HG02571 (cell line): ENCODE measurements at regions not wholly inside any gene's neighbourhood (a gene's known extent, or its start where the extent isn't known, plus 50 kb on each side); places are given as distances from the start of the nearest gene placed in this dataset.
"Not testable (repeated sequence)": the region's sequence is repeated elsewhere in the genome, so short reads cannot be mapped to it uniquely, and the experiment has no call there.

Experiments
- ATAC-seq: cut with Tn5 transposase; IDR thresholded peaks from one replicate; pipeline ENCODE4 v1.9.1; 2021; ENCODE audit warnings: mild to moderate bottlenecking, moderate library complexity; ENCODE audit not compliant: unreplicated experiment

GRCh38 chr11:91394073-91394726 lies 830.4 kb upstream of the FAT3 start:
- no peak for ATAC-seq

GRCh38 chr11:91382946-91383345 lies 841.7 kb upstream of the FAT3 start:
- no peak for ATAC-seq

- no peak for ATAC-seq
Measured at GRCh38 chr11:91374794-91375193, 849.8 kb upstream of the FAT3 start.

GRCh38 chr11:91373497-91373896 lies 851.1 kb upstream of the FAT3 start:
- no peak for ATAC-seq

- no peak for ATAC-seq
Measured at GRCh38 chr11:91366816-91367215, 857.8 kb upstream of the FAT3 start.

GRCh38 chr11:91365986-91366585 lies 858.5 kb upstream of the FAT3 start:
- no peak for ATAC-seq

DNA sequence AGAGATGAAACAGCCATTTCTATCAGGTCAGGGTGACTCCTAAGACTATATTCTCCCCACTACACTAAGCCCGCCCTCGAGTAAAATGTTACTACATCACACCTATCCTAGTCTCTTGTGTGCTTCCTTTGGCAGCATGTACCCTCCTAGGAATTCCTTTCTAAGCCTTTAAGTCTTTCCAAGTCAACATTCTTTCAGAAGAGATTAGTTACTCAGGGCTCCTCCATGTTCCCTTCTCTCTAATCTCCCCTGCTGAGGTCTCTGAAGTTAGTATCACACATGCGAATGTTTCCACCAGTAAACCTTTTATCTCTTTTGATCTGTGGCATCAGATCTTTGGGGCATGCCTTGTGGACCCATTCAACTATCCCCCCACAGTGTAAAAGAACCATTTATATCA lies 873.7 kb upstream of the FAT3 start:
- ATAC-seq = no peak

- no peak for ATAC-seq
Measured at GRCh38 chr11:91326751-91327150, 897.9 kb upstream of the FAT3 start.

GRCh38 chr11:91326280-91326679 lies 898.3 kb upstream of the FAT3 start:
- ATAC-seq = no peak

GRCh38 chr11:91314521-91314920 lies 910.1 kb upstream of the FAT3 start:
- ATAC-seq = no peak

- no peak for ATAC-seq
Measured at GRCh38 chr11:91312541-91312940, 912.1 kb upstream of the FAT3 start.

GRCh38 chr11:91310085-91310484 lies 914.5 kb upstream of the FAT3 start:
- ATAC-seq = no peak

DNA sequence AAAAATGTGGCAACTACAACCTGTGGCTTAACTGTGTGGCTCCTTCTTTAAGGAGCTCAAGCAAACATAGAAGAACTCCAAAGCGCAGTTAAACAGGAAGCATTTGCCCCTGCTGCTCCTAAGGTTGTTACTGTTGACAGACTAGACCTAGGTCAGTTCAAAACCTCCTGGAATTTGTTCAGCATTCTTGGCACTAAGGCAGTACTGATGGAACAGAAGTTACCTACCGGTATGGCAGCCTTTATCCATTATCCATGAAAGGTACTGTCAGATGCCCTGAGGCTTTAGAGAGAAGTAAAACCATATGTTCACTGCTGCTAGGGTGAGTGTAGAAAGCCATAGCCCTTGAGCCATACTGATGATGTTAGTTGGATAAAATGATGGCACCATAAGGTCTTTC lies 916.5 kb upstream of the FAT3 start:
- no peak for ATAC-seq

- ATAC-seq = no peak
Measured at GRCh38 chr11:91305402-91305801, 919.2 kb upstream of the FAT3 start.

DNA sequence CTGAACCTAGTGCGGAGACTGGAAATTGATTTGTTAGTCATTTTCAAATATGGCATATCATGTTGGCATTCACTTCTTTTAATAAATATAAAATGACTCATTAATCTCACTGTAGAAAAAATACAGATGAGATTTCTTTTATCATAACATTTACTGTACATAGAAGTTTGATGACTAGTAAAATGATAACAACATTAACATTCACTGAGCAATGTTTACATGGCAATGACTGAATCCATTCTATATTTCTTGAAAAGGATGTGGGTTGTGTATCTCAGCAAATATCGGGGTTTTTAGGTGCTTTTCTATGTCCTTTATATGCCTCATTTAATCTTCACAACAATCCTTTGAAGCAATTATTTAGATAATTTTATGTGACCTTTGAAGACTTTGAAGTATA lies 920.9 kb upstream of the FAT3 start:
- no peak for ATAC-seq

- ATAC-seq = no peak
Measured at GRCh38 chr11:91299980-91300379, 924.6 kb upstream of the FAT3 start.

DNA sequence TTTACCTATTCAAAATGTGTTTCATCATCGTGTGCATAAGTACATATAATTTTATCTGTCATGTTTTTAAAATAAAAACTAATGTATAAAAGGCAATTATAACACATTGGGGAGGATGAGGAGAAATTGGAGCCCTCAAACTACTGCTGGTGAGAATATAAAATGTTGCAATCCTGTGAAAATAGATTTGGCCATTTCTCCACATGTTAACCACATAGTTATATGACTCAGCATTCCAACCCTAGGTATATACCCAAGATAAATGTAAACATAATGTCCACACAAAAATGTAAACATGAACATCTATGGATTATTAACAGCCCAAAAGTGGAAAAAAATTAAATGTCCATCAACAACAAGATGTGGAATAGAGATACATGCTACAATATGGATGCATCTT lies 928.0 kb upstream of the FAT3 start:
- no peak for ATAC-seq

DNA sequence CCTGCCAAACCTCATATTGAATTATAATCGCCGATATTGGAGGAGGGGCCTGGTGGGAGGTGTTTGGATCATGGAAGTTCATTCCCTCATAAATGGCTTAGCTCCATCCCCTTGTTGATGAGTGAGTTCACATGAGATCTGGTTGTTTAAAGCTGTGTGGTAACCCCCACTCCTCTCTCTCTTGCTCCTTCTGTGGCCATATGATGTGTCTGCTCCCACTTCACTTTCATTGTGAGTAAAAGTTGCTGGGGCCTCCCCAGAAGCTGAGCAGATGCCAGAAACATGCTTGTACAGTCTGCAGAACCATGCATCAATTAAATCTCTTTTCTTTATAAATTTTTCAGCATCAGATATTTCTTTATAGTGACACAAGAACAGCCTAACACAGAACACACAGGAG lies 929.0 kb upstream of the FAT3 start:
- no peak for ATAC-seq

- ATAC-seq = no peak
Measured at GRCh38 chr11:91293119-91293518, 931.5 kb upstream of the FAT3 start.

DNA sequence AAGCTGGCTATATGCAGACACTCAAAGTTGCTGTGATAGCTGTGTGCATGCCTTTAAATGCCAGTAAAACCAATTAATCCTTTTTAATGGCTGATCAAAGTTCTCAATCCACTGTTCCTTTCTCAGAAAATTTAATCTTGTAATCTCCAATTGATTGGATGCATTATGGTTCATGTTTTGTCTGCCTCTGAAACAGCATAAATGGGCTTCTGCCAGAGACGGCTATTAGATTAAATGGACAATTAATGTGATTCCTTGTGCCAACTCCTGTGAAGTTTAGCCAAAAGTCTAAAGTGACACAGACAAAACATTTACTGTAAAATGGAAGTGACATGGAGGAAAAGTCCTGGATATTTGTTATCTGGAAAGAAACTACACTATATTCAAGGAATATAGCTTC lies 952.5 kb upstream of the FAT3 start:
- no peak for ATAC-seq

DNA sequence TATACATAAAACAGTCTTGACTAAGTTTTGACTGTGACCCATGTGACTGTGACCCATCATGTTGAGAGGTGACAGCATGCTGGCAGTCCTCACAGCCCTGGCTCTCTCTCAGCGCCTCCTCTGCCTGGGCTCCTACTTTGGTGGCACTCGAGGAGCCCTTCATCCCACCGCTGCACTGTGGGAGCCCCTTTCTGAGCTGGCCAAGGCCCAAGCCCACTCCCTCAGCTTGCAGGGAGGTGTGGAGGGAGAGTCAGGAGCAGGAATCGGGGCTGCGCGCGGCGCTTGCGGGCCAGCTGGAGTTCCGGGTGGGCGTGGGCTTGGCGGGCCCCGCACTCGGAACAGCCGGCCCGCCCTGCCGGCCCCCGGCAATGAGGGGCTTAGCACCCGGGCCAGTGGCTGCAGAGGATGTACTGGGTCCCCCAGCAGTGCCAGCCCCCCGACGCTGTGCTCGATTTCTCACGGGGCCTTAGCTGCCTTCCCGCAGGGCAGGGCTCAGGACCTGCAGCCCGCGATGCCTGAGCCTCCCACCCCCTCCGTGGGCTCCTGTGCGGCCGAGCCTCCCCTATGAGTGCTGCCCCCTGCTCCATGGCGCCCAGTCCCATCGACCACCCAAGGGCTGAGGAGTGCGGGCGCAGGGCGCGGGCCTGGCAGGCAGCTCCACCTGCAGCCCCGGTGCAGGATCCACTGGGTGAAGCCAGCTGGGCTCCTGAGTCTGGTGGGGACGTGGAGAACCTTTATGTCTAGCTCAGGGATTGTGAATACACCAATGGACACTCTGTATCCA lies 955.9 kb upstream of the FAT3 start:
- not testable (repeated sequence) for ATAC-seq

- ATAC-seq = no peak
Measured at GRCh38 chr11:91265946-91266345, 958.7 kb upstream of the FAT3 start.
